ENCODE measurements at regions not wholly inside any gene's neighbourhood (a gene's known extent, or its start where the extent isn't known, plus 50 kb on each side); places are given as distances from the start of the nearest gene placed in this dataset.
"Not testable (repeated sequence)": the region's sequence is repeated elsewhere in the genome, so short reads cannot be mapped to it uniquely, and the experiment has no call there.

GRCh38 chr15:30842798-30843472, 60.8 kb upstream of the FAN1 start:
- DNase-seq (ENCODE audit: low read depth) = not testable (repeated sequence)

GRCh38 chr15:30845536-30845935, 58.2 kb upstream of the FAN1 start:
- DNase-seq (ENCODE audit: low read depth) = not testable (repeated sequence)
